HCT116 (cell line): ENCODE measurements at regions not wholly inside any gene's neighbourhood (a gene's known extent, or its start where the extent isn't known, plus 50 kb on each side); places are given as distances from the start of the nearest gene placed in this dataset.

Experiments
- ATAC-seq: fragments of 200-7000 bp; cut with Tn5 transposase; 2 replicates; pipeline ENCODE4 v1.9.1; 2020; ENCODE audit warnings: mild to moderate bottlenecking, moderate library complexity
- BruUV-seq: library from RNA; stranded (reverse); fragments of 400-500 nt; replicated peaks from 2 replicates; lab custom pipeline; 2021; lab: Mats Ljungman, UMichigan
- CTCF ChIA-PET: fragments of 300-600 bp; sonication (Branson Sonifier 250); formaldehyde crosslinking; loops from one replicate; lab custom pipeline; 2021; ENCODE audit warnings: antibody characterized with exemption; lab: Charles Lee
- POLR2A ChIA-PET: fragments of 300-600, 350-600 bp; sonication (Branson Sonifier 250); formaldehyde crosslinking; loops from one replicate; lab custom pipeline; 2021; ENCODE audit warnings: antibody characterized with exemption; lab: Charles Lee
- RAD21 ChIA-PET, 2 experiments: fragments of 300-600 bp; sonication (Branson Sonifier 250); formaldehyde crosslinking; loops; one replicate each; lab custom pipeline; 2023; ENCODE audit warnings: low total read pairs in 2 of 2; ENCODE audit not compliant: uncharacterized antibody in 2 of 2, unreplicated experiment in 2 of 2, low non-redundant PET in 1 of 2; lab: Charles Lee
- DNase-seq: peaks from one replicate; pipeline ENCODE4 v3.0.0-alpha.2; 2010; ENCODE audit warnings: low read depth, low spot score
- H2AFZ ChIP-seq: fragments of 200-600 bp; shearing (Covaris generic), sonication (generic); 2 replicates; pipeline ENCODE4 v1.6.1; 2017; ENCODE audit warnings: low read depth, mixed run types, mixed read lengths, antibody characterized with exemption, low read length; ENCODE audit not compliant: poor library complexity, severe bottlenecking
- H3K27ac ChIP-seq: 2 replicates; pipeline ENCODE4 v1.5.1; 2012; ENCODE audit warnings: low read depth, low read length
- H3K27me3 ChIP-seq: fragments of 200-600 bp; sonication (generic); 2 replicates; pipeline ENCODE4 v1.6.1; 2016; ENCODE audit warnings: mixed run types, low read length, mixed read lengths; ENCODE audit not compliant: insufficient read depth
- H3K36me3 ChIP-seq, 2 experiments: fragments of 200-500 bp in 1 of 2; fragments of 200-600 bp in 1 of 2; sonication (Bioruptor generic) in 1 of 2; sonication (generic) in 1 of 2; 2 replicates each; pipeline versions ENCODE4 v1.5.1 to v1.6.1; 2014 to 2016; ENCODE audit warnings: low read length in 2 of 2, inconsistent platforms in 1 of 2, mixed read lengths in 1 of 2, mixed run types in 1 of 2; ENCODE audit not compliant: insufficient read depth in 2 of 2, control insufficient read depth in 1 of 2
- H3K4me1 ChIP-seq, 2 experiments: fragments of 200-600 bp in 1 of 2; sonication (generic) in 1 of 2; 2 replicates each; pipeline versions ENCODE4 v1.5.1 to v1.6.1; 2012 to 2017; ENCODE audit warnings: low read length in 2 of 2, inconsistent platforms in 1 of 2, mild to moderate bottlenecking in 1 of 2, mixed read lengths in 1 of 2, mixed run types in 1 of 2, moderate library complexity in 1 of 2; ENCODE audit not compliant: insufficient read depth in 2 of 2, control insufficient read depth in 1 of 2
- H3K4me2 ChIP-seq: fragments of 200-600 bp; sonication (generic); 2 replicates; pipeline ENCODE4 v1.6.1; 2017; ENCODE audit warnings: mixed run types, low read length, mixed read lengths
- H3K4me3 ChIP-seq, 2 experiments: fragments of 200-600 bp in 1 of 2; sonication (generic) in 1 of 2; replicated peaks in 1 of 2; 2 replicates each; pipeline ENCODE4 v1.5.1; 2011 to 2016; ENCODE audit warnings: low read length in 2 of 2, control low read depth in 1 of 2, low read depth in 1 of 2, mild to moderate bottlenecking in 1 of 2, mixed read lengths in 1 of 2, mixed run types in 1 of 2
- H3K79me2 ChIP-seq: fragments of 200-600 bp; sonication (generic); 2 replicates; pipeline ENCODE4 v1.6.1; 2017; ENCODE audit warnings: mild to moderate bottlenecking, mixed run types, low read length, moderate library complexity, mixed read lengths; ENCODE audit not compliant: insufficient read depth
- H3K9ac ChIP-seq: fragments of 200-600 bp; sonication (generic); 2 replicates; pipeline ENCODE4 v1.6.1; 2016; ENCODE audit warnings: low read length, mixed read lengths
- H3K9me2 ChIP-seq: fragments of 200-600 bp; sonication (generic), shearing (Covaris generic); 2 replicates; pipeline ENCODE4 v1.6.1; 2017; ENCODE audit warnings: mixed run types, mild to moderate bottlenecking, moderate library complexity; ENCODE audit not compliant: insufficient read depth
- H3K9me3 ChIP-seq, 2 experiments: fragments of 200-500 bp in 1 of 2; fragments of 200-600 bp in 1 of 2; sonication (Bioruptor generic) in 1 of 2; sonication (generic) in 1 of 2; 2 replicates each; pipeline ENCODE4 v1.6.1; 2014 to 2017; ENCODE audit warnings: low read length in 2 of 2, mixed read lengths in 2 of 2, inconsistent platforms in 1 of 2, low read depth in 1 of 2, mild to moderate bottlenecking in 1 of 2, mixed run types in 1 of 2, moderate library complexity in 1 of 2; ENCODE audit not compliant: control insufficient read depth in 1 of 2, insufficient read depth in 1 of 2
- H4K20me1 ChIP-seq: fragments of 200-600 bp; sonication (generic), shearing (Covaris generic); 2 replicates; pipeline ENCODE4 v1.6.1; 2017; ENCODE audit warnings: mixed run types, mild to moderate bottlenecking, moderate library complexity; ENCODE audit not compliant: insufficient read depth
- ATF3 ChIP-seq: IDR thresholded peaks from 2 replicates; pipeline ENCODE4 v1.6.1; 2012
- CBX3 ChIP-seq: IDR thresholded peaks from 2 replicates; pipeline ENCODE4 v1.6.1; 2012; ENCODE audit warnings: low read depth
- CTCF ChIP-seq, 3 experiments: fragments of 200-600 bp in 1 of 3; sonication (generic) in 1 of 3; IDR thresholded peaks in 2 of 3; conservative IDR thresholded peaks in 1 of 3; 2 replicates each; pipeline ENCODE4 v1.5.1; 2012 to 2017; ENCODE audit warnings: low read depth in 2 of 3, low read length in 2 of 3, antibody characterized with exemption in 1 of 3, borderline replicate concordance in 1 of 3, control low read depth in 1 of 3, mild to moderate bottlenecking in 1 of 3, mixed read lengths in 1 of 3, mixed run types in 1 of 3, moderate library complexity in 1 of 3; ENCODE audit not compliant: insufficient read depth in 1 of 3
- EGR1 ChIP-seq: IDR thresholded peaks from 2 replicates; pipeline ENCODE4 v1.6.1; 2012; ENCODE audit warnings: low read depth
- ELF1 ChIP-seq: IDR thresholded peaks from 2 replicates; pipeline ENCODE4 v1.6.1; 2012; ENCODE audit warnings: low read depth, borderline replicate concordance
- EZH2 ChIP-seq: fragments of 200-600 bp; sonication (generic); IDR thresholded peaks from 2 replicates; pipeline ENCODE4 v1.6.1; 2017; ENCODE audit warnings: antibody characterized with exemption, mixed run types
- EZH2phosphoT487 ChIP-seq: fragments of 200-600 bp; IDR thresholded peaks from 2 replicates; pipeline ENCODE4 v1.6.1; 2018; ENCODE audit warnings: antibody characterized with exemption, borderline replicate concordance
- FOSL1 ChIP-seq: IDR thresholded peaks from 2 replicates; pipeline ENCODE4 v1.6.1; 2012; ENCODE audit warnings: low read depth
- JUND ChIP-seq: IDR thresholded peaks from 2 replicates; pipeline ENCODE4 v1.6.1; 2012
- POLR2A ChIP-seq: IDR thresholded peaks from 2 replicates; pipeline ENCODE4 v1.7.0; 2011; ENCODE audit warnings: borderline replicate concordance; ENCODE audit not compliant: insufficient read depth, insufficient read length; ENCODE audit errors: extremely low read depth
- POLR2AphosphoS5 ChIP-seq: IDR thresholded peaks from 2 replicates; pipeline ENCODE4 v1.6.1; 2011; ENCODE audit warnings: mild to moderate bottlenecking, low read depth, low read length, moderate library complexity
- RAD21 ChIP-seq: IDR thresholded peaks from 2 replicates; pipeline ENCODE4 v1.6.1; 2012; ENCODE audit warnings: low read depth, mild to moderate bottlenecking
- REST ChIP-seq: IDR thresholded peaks from 2 replicates; pipeline ENCODE4 v1.6.1; 2012; ENCODE audit warnings: low read depth
- SIN3A ChIP-seq: IDR thresholded peaks from 2 replicates; pipeline ENCODE4 v1.6.1; 2012; ENCODE audit warnings: low read depth
- SP1 ChIP-seq: IDR thresholded peaks from 2 replicates; pipeline ENCODE4 v1.6.1; 2012; ENCODE audit warnings: low read depth
- TCF7L2 ChIP-seq: IDR thresholded peaks from 2 replicates; pipeline ENCODE4 v1.7.0; 2011; ENCODE audit warnings: borderline replicate concordance, inconsistent platforms; ENCODE audit not compliant: insufficient read depth, insufficient read length; ENCODE audit errors: extremely low read depth
- YY1 ChIP-seq: IDR thresholded peaks from 2 replicates; pipeline ENCODE4 v1.6.1; 2011; ENCODE audit warnings: low read length, low read depth, moderate library complexity, mild to moderate bottlenecking; ENCODE audit not compliant: insufficient replicate concordance; ENCODE audit errors: extremely low read depth
- ZNF274 ChIP-seq: fragments of 200-500 bp; sonication (Bioruptor generic); IDR thresholded peaks from 2 replicates; pipeline ENCODE4 v1.6.1; 2014; ENCODE audit warnings: mild to moderate bottlenecking, low read depth, low read length, inconsistent platforms
- intact Hi-C: fragments of 100-400 bp; cut with micrococcal nuclease; formaldehyde crosslinking; loops from 2 replicates; pipeline ENCODE4 v1.10.0; 2022
- TF ChIP-seq, protein P1 (sequence below): IDR thresholded peaks from 2 replicates; pipeline ENCODE4 v1.6.1; 2012

DNA sequence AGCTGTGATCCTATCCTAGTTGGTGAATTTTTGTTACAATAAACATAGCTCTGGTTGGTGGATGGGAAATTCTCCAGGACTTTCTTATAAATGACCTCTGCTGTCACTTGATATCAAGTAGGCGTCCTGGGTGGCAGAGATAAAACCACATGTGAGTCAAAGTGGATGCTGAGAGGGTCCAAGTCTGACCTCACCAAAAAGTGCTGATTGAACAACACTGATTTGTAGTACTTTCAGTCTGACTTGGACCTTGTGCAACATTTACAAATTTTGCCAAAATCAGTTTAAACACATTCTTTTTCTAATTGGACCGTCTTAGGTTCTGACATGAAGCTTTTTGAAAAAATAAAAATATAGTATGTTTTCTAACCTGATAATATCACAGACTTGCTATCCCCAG lies 585.6 kb downstream of the GALC start:
- peaks cover 12 to 26% of the 10 kb centered on the region in 2 experiments; a peak in 2 of 4 replicates for H3K9me3 ChIP-seq
- no peaks in the 10 kb centered on the region for H3K36me3 ChIP-seq
- DNase-seq (no peak), ATAC-seq (no peak)
- no peaks in the 10 kb centered on the region for H3K9me2 ChIP-seq
- intact Hi-C loops: no loop called here
- TF ChIP-seq POLR2AphosphoS5 (no peak), ELF1 (no peak), TCF7L2 (no peak), EZH2 (no peak), ZNF274 (no peak), YY1 (no peak), POLR2A (no peak), EZH2phosphoT487 (no peak), SP1 (no peak), ATF3 (no peak), CTCF (IDR thresholded peaks at IDR 0.05 in 2 of 3, conservative IDR thresholded peaks at IDR 0.05 in 1 of 3; ENCODE audit: borderline replicate concordance in 1 of 3, insufficient read depth in 1 of 3, low read depth in 2 of 3, low read length in 2 of 3) (no peak), RAD21 (no peak), CBX3 (no peak), FOSL1 (no peak), JUND (no peak), REST (no peak), EGR1 (no peak), SIN3A (no peak)
- TF ChIP-seq, protein P1, sequence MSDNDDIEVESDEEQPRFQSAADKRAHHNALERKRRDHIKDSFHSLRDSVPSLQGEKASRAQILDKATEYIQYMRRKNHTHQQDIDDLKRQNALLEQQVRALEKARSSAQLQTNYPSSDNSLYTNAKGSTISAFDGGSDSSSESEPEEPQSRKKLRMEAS: no peak
- H3K9ac ChIP-seq: no peak overlapping the region
- no TSS peak for BruUV-seq
- no peaks in the 10 kb centered on the region for H3K4me1 ChIP-seq
- RAD21 ChIA-PET: no interaction called here
- H3K4me3 ChIP-seq: no peak overlapping the region
- no peaks in the 10 kb centered on the region for H3K79me2 ChIP-seq
- CTCF ChIA-PET: no interaction called here
- H3K27me3 ChIP-seq: no peaks in the 10 kb centered on the region
- POLR2A ChIA-PET: no interaction called here
- H2AFZ ChIP-seq: no peak overlapping the region
- no peaks in the 10 kb centered on the region for H4K20me1 ChIP-seq
- no peak overlapping the region for H3K4me2 ChIP-seq
- H3K27ac ChIP-seq: no peak overlapping the region
